PC-3 (cell line): ENCODE measurements at regions not wholly inside any gene's neighbourhood (a gene's known extent, or its start where the extent isn't known, plus 50 kb on each side); places are given as distances from the start of the nearest gene placed in this dataset.

Source experiments
- ATAC-seq: fragments of 200-7000 bp; cut with Tn5 transposase; 2 replicates; pipeline ENCODE4 v1.9.1; 2020; ENCODE audit warnings: mild to moderate bottlenecking, moderate library complexity
- BruUV-seq: library from RNA; stranded (reverse); fragments of 400-500 nt; replicated peaks from 2 replicates; lab custom pipeline; 2021; lab: Mats Ljungman, UMichigan
- CTCF ChIA-PET: fragments of 300-600 bp; sonication (Branson Sonifier 250); formaldehyde crosslinking; loops from one replicate; lab custom pipeline; 2022; ENCODE audit warnings: antibody characterized with exemption; lab: Charles Lee
- POLR2A ChIA-PET: fragments of 300-600 bp; sonication (Branson Sonifier 250); formaldehyde crosslinking; loops from one replicate; lab custom pipeline; 2022; ENCODE audit warnings: antibody characterized with exemption; ENCODE audit not compliant: unreplicated experiment; lab: Charles Lee
- DNase-seq: peaks from one replicate; pipeline ENCODE4 v3.0.0-alpha.2; 2015
- H2AFZ ChIP-seq: fragments of 300-600 bp; sonication (generic); 2 replicates; pipeline ENCODE4 v1.6.0; 2016; ENCODE audit warnings: antibody characterized with exemption, low read length
- H3F3A ChIP-seq: fragments of 300-600 bp; sonication (generic); one replicate; pipeline ENCODE4 v1.6.0; 2017; ENCODE audit warnings: antibody characterized with exemption, low read length, control low read depth, mild to moderate bottlenecking; ENCODE audit not compliant: unreplicated experiment
- H3K27ac ChIP-seq: fragments of 300-600 bp; sonication (generic); 2 replicates; pipeline ENCODE4 v1.5.1; 2016; ENCODE audit warnings: mild to moderate bottlenecking, low read length
- H3K27me3 ChIP-seq: fragments of 300-600 bp; sonication (generic); 2 replicates; pipeline ENCODE4 v1.6.1; 2016; ENCODE audit warnings: low read length, mixed read lengths
- H3K36me3 ChIP-seq: fragments of 300-600 bp; sonication (generic); 2 replicates; pipeline ENCODE4 v1.6.1; 2016; ENCODE audit warnings: low read depth, mixed run types, low read length, mixed read lengths
- H3K4me1 ChIP-seq: fragments of 300-600 bp; sonication (generic); 2 replicates; pipeline ENCODE4 v1.5.1; 2016; ENCODE audit warnings: low read length; ENCODE audit not compliant: insufficient read depth
- H3K4me2 ChIP-seq: fragments of 300-600 bp; sonication (generic); 2 replicates; pipeline ENCODE4 v1.6.0; 2016; ENCODE audit warnings: low read length
- H3K4me3 ChIP-seq: fragments of 300-600 bp; sonication (generic); 2 replicates; pipeline ENCODE4 v1.5.1; 2016; ENCODE audit warnings: mild to moderate bottlenecking, low read length, mixed read lengths
- H3K79me2 ChIP-seq: fragments of 300-600 bp; sonication (generic); 2 replicates; pipeline ENCODE4 v1.6.1; 2017; ENCODE audit warnings: low read length, mixed read lengths
- H3K9ac ChIP-seq: fragments of 300-600 bp; sonication (generic); 2 replicates; pipeline ENCODE4 v1.6.0; 2016; ENCODE audit warnings: mild to moderate bottlenecking, low read length
- H3K9me2 ChIP-seq: fragments of 300-600 bp; sonication (generic); replicated peaks from 2 replicates; pipeline ENCODE4 v1.6.1; 2016; ENCODE audit warnings: mixed run types, low read length, mixed read lengths
- H3K9me3 ChIP-seq: fragments of 300-600 bp; sonication (generic); 2 replicates; pipeline ENCODE4 v1.6.1; 2016; ENCODE audit warnings: low read length, mixed read lengths
- H4K20me1 ChIP-seq: fragments of 300-600 bp; sonication (generic); 2 replicates; pipeline ENCODE4 v1.6.1; 2016; ENCODE audit warnings: low read length, mixed read lengths
- CTCF ChIP-seq: fragments of 300-600 bp; sonication (generic); conservative IDR thresholded peaks from 2 replicates; pipeline ENCODE4 v1.5.1; 2017; ENCODE audit warnings: antibody characterized with exemption, low read depth, mild to moderate bottlenecking, low read length
- EZH2 ChIP-seq: fragments of 300-600 bp; sonication (generic); IDR thresholded peaks from one replicate; pipeline ENCODE4 v1.6.1; 2017; ENCODE audit warnings: antibody characterized with exemption, mild to moderate bottlenecking, low read length; ENCODE audit not compliant: unreplicated experiment
- EZH2phosphoT487 ChIP-seq: fragments of 300-600 bp; sonication (generic); IDR thresholded peaks from 2 replicates; pipeline ENCODE4 v1.6.1; 2018; ENCODE audit warnings: mild to moderate bottlenecking, antibody characterized with exemption, low read length, borderline replicate concordance
- intact Hi-C: fragments of 100-400 bp; cut with micrococcal nuclease; formaldehyde crosslinking; loops from 2 replicates; pipeline ENCODE4 v1.9.0; 2023

- peak overlapping the region; percentile 58 for H2AFZ ChIP-seq
- no peaks in the 10 kb centered on the region for H3K9me2 ChIP-seq
- H4K20me1 ChIP-seq: no peaks in the 10 kb centered on the region
- no peaks in the 10 kb centered on the region for H3K9me3 ChIP-seq
- no peak overlapping the region for H3K4me3 ChIP-seq
- ChIA-PET CTCF (no interaction called here), POLR2A (no interaction called here)
- H3K4me2 ChIP-seq: peak overlapping the region; percentile 43; the same call in 1 of the 2 replicates
- DNase-seq (peak; percentile 48), ATAC-seq (peak; percentile 81)
- peaks cover 8% of the 10 kb centered on the region; the same call in 1 of the 2 replicates for H3K4me1 ChIP-seq
- H3K36me3 ChIP-seq: no peaks in the 10 kb centered on the region
- intact Hi-C loops: no loop called here
- no peaks in the 10 kb centered on the region for H3K79me2 ChIP-seq
- H3K27me3 ChIP-seq: no peaks in the 10 kb centered on the region
- peak overlapping the region; percentile 19 for H3K27ac ChIP-seq
- no TSS peak for BruUV-seq
- no peak overlapping the region for H3K9ac ChIP-seq
- TF ChIP-seq EZH2phosphoT487: no peak
- TF ChIP-seq CTCF: no peak
- no peak for TF ChIP-seq EZH2
- H3F3A ChIP-seq: no peaks in the 10 kb centered on the region
Observed at GRCh38 chr4:38489924-38490639, 173.9 kb upstream of the KLF3 start.

GRCh38 chr4:38490753-38491446 is 173.1 kb upstream of the KLF3 start:
- Histone ChIP-seq H3K4me3 (no peak overlapping the region), H2AFZ (peak overlapping the region; percentile 58; the same call in 1 of the 2 replicates), H3F3A (no peaks in the 10 kb centered on the region), H4K20me1 (no peaks in the 10 kb centered on the region), H3K9ac (no peak overlapping the region), H3K9me3 (no peaks in the 10 kb centered on the region), H3K9me2 (no peaks in the 10 kb centered on the region), H3K27ac (peak overlapping the region; percentile 19), H3K79me2 (no peaks in the 10 kb centered on the region), H3K4me2 (peak overlapping the region; percentile 43; the same call in 1 of the 2 replicates), H3K4me1 (peaks cover 8% of the 10 kb centered on the region; the same call in 1 of the 2 replicates), H3K36me3 (no peaks in the 10 kb centered on the region), H3K27me3 (no peaks in the 10 kb centered on the region)
- POLR2A ChIA-PET: no interaction called here
- no peak for DNase-seq
- no peak for TF ChIP-seq EZH2phosphoT487
- TF ChIP-seq EZH2: no peak
- no peak for TF ChIP-seq CTCF
- ATAC-seq: no peak
- intact Hi-C loops: no loop called here
- CTCF ChIA-PET: no interaction called here
- BruUV-seq: no TSS peak
